ENCODE measurements at regions not wholly inside any gene's neighbourhood (a gene's known extent, or its start where the extent isn't known, plus 50 kb on each side); places are given as distances from the start of the nearest gene placed in this dataset.

DNA sequence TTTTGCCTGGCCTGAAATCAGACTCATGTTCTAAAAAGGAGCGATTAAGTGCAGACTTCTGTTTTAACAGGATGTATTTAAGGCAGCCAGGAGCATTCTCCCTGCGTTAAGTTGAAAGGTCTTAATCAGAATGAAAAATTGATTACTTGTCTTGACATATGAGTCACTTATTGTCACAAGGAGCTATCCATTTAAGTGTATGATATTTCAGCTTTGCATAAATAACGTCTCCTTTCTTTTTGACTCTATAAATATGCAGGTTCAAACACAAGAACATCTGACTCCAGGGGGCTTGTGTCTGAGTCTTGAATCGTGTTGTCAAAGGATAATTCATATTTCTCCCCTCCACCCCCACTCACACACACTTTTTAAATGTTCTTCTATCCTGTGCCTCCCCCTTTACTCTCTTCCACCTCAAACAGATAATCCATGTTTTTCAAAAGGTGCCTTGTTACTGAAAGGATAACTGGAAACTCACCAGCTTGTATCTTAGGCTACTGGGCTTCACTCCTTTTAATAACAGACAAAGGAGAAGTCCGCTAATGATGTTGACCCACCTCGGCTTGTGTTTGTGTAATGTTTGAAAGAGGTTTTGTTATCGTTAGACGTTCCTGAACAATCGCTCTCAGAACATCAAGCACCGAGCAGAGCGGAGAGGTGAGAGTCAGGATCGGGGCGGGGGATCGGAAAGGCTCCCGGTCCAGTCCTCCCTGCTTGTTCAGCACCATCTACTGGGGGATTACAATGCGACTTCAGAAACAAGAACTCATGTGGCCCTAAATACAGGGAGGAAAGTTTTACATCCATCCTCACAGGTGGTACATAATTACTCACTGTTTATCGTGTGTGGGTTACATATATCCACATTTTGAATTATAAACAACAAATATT lies 107.5 kb upstream of the RPL34 start:
- Histone ChIP-seq H3K4me1 (ENCODE audit: control insufficient read depth, insufficient read depth, low read length) (no peaks in the 10 kb centered on the region), H3K27ac (ENCODE audit: extremely low read depth, low read depth, low read length) (no peak overlapping the region), H3K36me3 (ENCODE audit: control insufficient read depth in 2 of 2, insufficient read depth in 1 of 2, low read length in 2 of 2) (no peaks in the 10 kb centered on the region), H3K4me3 (ENCODE audit: low read depth, low read length) (peak overlapping the region; percentile 2; the same call in 1 of the 2 replicates), H3K9me3 (ENCODE audit: control insufficient read depth, insufficient read depth, low read depth, low read length) (no peaks in the 10 kb centered on the region)
- POLR2A ChIA-PET, result no interaction called here
- TF ChIP-seq ZNF654 (tag by site-specific recombination; IDR thresholded peaks at IDR 0.05; ENCODE audit: low read depth) (peak; percentile 82), TRIM28 (IDR thresholded peaks at IDR 0.05; ENCODE audit: borderline replicate concordance, low read length) (0 out of 2 replicates have a peak, but pooled peaks have one; percentile 46), ZSCAN16 (tag by site-specific recombination; IDR thresholded peaks at IDR 0.05) (no peak), ZSCAN30 (tag by site-specific recombination; IDR thresholded peaks at IDR 0.05) (no peak), ATF2 (tag by site-specific recombination; IDR thresholded peaks at IDR 0.05; ENCODE audit: low read depth) (no peak), ZBTB17 (tag by site-specific recombination; IDR thresholded peaks at IDR 0.05) (peak; percentile 96), ZNF544 (tag by site-specific recombination; IDR thresholded peaks at IDR 0.05) (no peak), CTCF (tag by site-specific recombination; IDR thresholded peaks at IDR 0.05) (peak; percentile 50; the same call in 1 of the 2 replicates), TSHZ1 (tag by site-specific recombination; IDR thresholded peaks at IDR 0.05; ENCODE audit: borderline replicate concordance) (no peak), ZNF555 (tag by site-specific recombination; conservative IDR thresholded peaks at IDR 0.05) (no peak), ZNF561 (tag by site-specific recombination; IDR thresholded peaks at IDR 0.05; ENCODE audit: borderline replicate concordance) (0 out of 2 replicates have a peak, but pooled peaks have one; percentile 16), ZNF274 (IDR thresholded peaks at IDR 0.05; ENCODE audit: low read length) (no peak), ZNF274 (tag by site-specific recombination; IDR thresholded peaks at IDR 0.05; ENCODE audit: borderline replicate concordance) (peak; percentile 48; the same call in 1 of the 2 replicates), ZNF521 (tag by site-specific recombination; IDR thresholded peaks at IDR 0.05) (no peak)
- TF ChIP-seq, protein P1, sequence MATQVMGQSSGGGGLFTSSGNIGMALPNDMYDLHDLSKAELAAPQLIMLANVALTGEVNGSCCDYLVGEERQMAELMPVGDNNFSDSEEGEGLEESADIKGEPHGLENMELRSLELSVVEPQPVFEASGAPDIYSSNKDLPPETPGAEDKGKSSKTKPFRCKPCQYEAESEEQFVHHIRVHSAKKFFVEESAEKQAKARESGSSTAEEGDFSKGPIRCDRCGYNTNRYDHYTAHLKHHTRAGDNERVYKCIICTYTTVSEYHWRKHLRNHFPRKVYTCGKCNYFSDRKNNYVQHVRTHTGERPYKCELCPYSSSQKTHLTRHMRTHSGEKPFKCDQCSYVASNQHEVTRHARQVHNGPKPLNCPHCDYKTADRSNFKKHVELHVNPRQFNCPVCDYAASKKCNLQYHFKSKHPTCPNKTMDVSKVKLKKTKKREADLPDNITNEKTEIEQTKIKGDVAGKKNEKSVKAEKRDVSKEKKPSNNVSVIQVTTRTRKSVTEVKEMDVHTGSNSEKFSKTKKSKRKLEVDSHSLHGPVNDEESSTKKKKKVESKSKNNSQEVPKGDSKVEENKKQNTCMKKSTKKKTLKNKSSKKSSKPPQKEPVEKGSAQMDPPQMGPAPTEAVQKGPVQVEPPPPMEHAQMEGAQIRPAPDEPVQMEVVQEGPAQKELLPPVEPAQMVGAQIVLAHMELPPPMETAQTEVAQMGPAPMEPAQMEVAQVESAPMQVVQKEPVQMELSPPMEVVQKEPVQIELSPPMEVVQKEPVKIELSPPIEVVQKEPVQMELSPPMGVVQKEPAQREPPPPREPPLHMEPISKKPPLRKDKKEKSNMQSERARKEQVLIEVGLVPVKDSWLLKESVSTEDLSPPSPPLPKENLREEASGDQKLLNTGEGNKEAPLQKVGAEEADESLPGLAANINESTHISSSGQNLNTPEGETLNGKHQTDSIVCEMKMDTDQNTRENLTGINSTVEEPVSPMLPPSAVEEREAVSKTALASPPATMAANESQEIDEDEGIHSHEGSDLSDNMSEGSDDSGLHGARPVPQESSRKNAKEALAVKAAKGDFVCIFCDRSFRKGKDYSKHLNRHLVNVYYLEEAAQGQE (tag by site-specific recombination; IDR thresholded peaks at IDR 0.05), result 0 out of 2 replicates have a peak, but pooled peaks have one; percentile 27
- CTCF ChIA-PET, result interaction anchor here (0.7 to 2.1 kb wide), 6 partner anchors 17 to 498 kb away, joined by 3 to 6 read pairs (median 4); no protein-coding TSS in a partner anchor
